ENCODE measurements at regions not wholly inside any gene's neighbourhood (a gene's known extent, or its start where the extent isn't known, plus 50 kb on each side); places are given as distances from the start of the nearest gene placed in this dataset.
"Not testable (repeated sequence)": the region's sequence is repeated elsewhere in the genome, so short reads cannot be mapped to it uniquely, and the experiment has no call there.

DNA sequence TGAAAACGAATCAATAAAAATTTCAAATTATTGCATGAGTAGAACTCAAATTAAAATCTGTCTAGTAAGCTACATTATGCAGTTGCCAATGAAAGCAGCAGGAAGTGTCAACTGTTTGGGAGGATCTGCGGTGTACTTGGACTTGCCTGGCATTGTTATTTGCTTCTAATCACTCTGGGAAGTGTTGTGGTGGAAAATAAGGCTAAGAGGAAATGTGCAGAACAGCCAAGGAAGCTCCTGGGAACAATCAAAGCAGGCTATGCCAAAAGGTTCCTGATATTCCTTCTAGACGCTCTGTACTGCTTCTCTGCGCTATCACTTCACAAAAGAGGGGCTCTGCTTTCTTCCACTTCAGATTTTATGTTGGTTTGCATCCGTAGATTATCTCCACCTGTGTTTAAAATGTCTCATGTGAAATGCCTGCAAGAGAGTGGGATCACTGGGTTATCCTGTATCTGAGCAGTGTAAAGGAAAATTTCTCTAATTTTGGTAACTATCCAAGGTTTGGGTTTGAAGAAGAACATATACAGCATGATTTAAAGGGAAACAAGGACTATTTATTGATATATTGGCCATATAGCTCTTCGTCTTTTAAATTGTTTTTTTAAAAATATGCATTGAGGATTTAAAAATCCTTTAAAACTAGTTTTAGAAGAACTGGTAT is 182.7 kb upstream of the CSNK1A1L start:
- no peaks in the 10 kb centered on the region for H3K27me3 ChIP-seq (ENCODE audit: control insufficient read depth, insufficient read depth, low read length)
- no peak overlapping the region for H3K4me3 ChIP-seq (ENCODE audit: low read depth, low read length)
- TF ChIP-seq, protein P1, sequence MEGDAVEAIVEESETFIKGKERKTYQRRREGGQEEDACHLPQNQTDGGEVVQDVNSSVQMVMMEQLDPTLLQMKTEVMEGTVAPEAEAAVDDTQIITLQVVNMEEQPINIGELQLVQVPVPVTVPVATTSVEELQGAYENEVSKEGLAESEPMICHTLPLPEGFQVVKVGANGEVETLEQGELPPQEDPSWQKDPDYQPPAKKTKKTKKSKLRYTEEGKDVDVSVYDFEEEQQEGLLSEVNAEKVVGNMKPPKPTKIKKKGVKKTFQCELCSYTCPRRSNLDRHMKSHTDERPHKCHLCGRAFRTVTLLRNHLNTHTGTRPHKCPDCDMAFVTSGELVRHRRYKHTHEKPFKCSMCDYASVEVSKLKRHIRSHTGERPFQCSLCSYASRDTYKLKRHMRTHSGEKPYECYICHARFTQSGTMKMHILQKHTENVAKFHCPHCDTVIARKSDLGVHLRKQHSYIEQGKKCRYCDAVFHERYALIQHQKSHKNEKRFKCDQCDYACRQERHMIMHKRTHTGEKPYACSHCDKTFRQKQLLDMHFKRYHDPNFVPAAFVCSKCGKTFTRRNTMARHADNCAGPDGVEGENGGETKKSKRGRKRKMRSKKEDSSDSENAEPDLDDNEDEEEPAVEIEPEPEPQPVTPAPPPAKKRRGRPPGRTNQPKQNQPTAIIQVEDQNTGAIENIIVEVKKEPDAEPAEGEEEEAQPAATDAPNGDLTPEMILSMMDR (IDR thresholded peaks at IDR 0.05; ENCODE audit: insufficient read depth, low read length, severe bottlenecking) = no peak
- FAIRE-seq (peak; percentile 58), DNase-seq (ENCODE audit: low read depth) (no peak)
- no peaks in the 10 kb centered on the region for H3K36me3 ChIP-seq (ENCODE audit: control insufficient read depth, insufficient read depth, low read length)

DNA sequence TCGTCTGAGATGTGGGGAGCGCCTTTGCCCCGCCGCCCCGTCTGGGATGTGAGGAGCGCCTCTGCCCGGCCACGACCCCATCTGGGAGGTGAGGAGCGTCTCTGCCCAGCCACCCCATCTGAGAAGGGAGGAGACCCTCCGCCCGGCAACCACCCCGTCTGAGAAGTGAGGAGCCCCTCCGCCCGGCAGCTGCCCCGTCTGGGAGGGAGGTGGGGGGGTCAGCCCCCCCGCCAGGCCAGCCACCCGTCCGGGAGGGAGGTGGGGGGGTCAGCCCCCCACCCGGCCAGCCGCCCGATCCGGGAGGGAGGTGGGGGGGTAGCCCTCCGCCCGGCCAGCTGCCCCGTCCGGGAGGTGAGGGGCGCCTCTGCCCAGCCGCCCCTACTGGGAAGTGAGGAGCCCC is 174.8 kb upstream of the CSNK1A1L start:
- not testable (repeated sequence) for H3K36me3 ChIP-seq (ENCODE audit: control insufficient read depth, insufficient read depth, low read length); FAIRE-seq; H3K27me3 ChIP-seq (ENCODE audit: control insufficient read depth, insufficient read depth, low read length); DNase-seq (ENCODE audit: low read depth); H3K4me3 ChIP-seq (ENCODE audit: low read depth, low read length)

DNA sequence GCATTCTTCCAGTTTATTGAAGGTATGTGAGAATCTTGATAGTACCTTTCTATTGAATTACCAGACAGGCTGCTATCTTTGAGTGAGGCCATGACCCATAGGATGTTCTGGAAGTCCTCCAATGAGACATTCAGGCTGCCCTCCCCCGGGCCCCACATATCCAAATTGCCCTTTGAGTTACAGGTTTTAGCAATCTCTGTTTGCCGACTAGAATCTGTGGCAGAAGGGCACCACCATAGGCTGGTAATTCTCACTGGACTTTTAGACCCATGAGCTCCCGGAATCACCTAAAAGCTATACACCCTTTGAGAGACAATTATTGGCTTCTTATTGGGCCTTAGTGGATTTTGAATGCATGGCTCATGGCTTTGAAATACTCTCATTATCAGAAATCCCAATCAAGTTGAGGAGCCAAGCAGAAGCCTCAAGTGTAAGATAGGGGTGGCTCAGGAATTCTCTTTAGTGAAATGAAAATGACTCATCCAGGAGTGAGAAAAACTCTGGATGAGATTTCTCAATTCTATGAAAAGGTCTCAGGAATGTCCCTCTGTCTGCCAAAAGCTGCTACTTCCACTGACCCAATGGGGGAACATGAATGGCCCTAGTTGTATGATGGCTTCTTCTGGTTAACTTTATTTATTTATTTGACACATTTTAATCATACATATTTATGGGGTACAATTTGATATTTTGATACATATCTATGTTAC is 172.1 kb upstream of the CSNK1A1L start:
- H3K36me3 ChIP-seq (ENCODE audit: control insufficient read depth, insufficient read depth, low read length) = no peaks in the 10 kb centered on the region
- H3K4me3 ChIP-seq (ENCODE audit: low read depth, low read length) = no peak overlapping the region
- DNase-seq (ENCODE audit: low read depth) = peak; percentile 64
- TF ChIP-seq, protein P1 (IDR thresholded peaks at IDR 0.05; ENCODE audit: insufficient read depth, low read length, severe bottlenecking) = no peak
- no peaks in the 10 kb centered on the region for H3K27me3 ChIP-seq (ENCODE audit: control insufficient read depth, insufficient read depth, low read length)
- FAIRE-seq = no peak

DNA sequence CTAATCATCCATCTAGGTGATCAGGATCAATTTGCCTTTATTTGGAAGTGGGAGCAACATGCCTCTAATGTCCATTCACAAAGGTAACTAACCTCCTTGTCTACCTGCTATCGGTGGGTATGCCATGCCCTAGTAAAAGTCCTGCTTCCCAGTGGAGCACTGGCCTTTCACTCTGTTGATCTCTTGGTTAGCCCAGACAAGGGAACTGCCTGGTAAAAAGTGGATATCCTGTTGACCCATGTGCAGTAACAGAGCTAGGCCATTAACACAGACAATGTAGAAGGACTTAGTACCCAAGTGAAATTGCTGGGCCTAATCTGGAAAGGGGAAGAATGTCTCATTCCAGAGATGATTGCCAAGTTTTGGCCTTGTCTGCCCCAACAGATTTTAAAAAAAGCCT is 171.5 kb upstream of the CSNK1A1L start:
- DNase-seq (ENCODE audit: low read depth) (no peak), FAIRE-seq (no peak)
- no peaks in the 10 kb centered on the region for H3K27me3 ChIP-seq (ENCODE audit: control insufficient read depth, insufficient read depth, low read length)
- H3K36me3 ChIP-seq (ENCODE audit: control insufficient read depth, insufficient read depth, low read length) = no peaks in the 10 kb centered on the region
- TF ChIP-seq, protein P1 (IDR thresholded peaks at IDR 0.05; ENCODE audit: insufficient read depth, low read length, severe bottlenecking) = no peak
- H3K4me3 ChIP-seq (ENCODE audit: low read depth, low read length) = no peak overlapping the region

DNA sequence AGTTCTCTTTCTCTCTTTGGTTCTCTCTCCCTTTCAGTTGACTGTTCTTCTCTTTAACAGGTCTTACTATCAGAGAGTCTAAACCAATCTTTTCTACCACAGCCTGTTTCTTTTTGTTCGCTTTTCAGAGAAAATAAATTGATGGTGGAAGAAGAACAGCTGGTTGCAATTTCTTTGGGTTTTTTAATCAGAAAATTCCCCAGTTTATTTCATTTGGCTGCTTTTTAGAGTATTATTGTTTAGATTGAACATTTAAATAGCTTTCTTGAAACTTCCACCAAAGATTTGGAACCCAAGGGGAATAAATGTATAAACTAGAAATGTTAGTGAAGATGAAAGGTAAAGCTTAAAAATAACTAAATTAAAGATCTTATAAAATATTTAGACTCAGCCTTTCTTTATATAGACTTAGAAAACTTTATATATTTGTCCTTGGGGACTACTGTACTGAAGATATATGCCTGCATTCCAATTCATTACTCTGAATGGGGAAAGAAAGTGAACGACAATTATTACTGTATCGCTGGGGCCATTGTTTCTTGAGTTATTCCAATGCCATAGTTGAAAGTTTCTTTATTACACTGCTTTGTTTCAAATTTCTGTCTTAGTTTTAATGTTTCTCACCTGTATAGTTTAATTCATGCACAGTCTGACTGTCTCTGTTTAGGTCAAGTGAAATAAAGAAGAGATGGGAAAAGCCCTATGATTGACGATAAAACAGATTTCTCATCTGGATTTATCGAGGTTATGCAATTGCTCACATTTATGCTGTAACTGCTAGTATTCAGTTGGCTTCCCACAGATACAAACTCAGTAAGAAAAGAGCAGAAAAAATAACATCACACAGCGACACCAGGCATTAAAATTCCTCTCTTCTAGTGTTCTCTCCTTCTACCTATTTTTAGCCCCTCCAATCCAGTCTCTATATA is 169.4 kb upstream of the CSNK1A1L start:
- TF ChIP-seq, protein P1 (IDR thresholded peaks at IDR 0.05; ENCODE audit: insufficient read depth, low read length, severe bottlenecking) = no peak
- H3K36me3 ChIP-seq (ENCODE audit: control insufficient read depth, insufficient read depth, low read length) = no peaks in the 10 kb centered on the region
- H3K27me3 ChIP-seq (ENCODE audit: control insufficient read depth, insufficient read depth, low read length) = no peaks in the 10 kb centered on the region
- FAIRE-seq (no peak), DNase-seq (ENCODE audit: low read depth) (no peak)
- no peak overlapping the region for H3K4me3 ChIP-seq (ENCODE audit: low read depth, low read length)

DNA sequence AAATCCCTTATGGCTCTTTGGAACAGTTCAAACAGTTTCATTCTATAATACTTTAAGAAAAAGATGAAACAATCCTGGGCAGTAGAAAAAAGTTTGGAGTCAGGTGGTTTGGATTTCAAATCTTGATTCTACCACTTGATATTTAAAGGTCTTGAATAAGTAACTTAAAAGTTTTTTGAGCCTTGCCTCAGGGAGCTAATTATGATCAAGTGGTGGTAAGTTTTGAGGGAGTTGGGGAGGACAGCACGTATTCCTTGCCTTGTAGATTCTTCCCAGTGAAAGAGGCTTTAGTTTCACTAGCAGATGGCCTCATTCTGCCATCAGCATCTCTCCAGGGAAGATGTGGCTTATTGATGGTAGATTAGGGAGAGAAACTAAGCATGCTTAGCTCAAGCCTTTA is 168.4 kb upstream of the CSNK1A1L start:
- TF ChIP-seq, protein P1 (IDR thresholded peaks at IDR 0.05; ENCODE audit: insufficient read depth, low read length, severe bottlenecking) = no peak
- no peaks in the 10 kb centered on the region for H3K36me3 ChIP-seq (ENCODE audit: control insufficient read depth, insufficient read depth, low read length)
- no peaks in the 10 kb centered on the region for H3K27me3 ChIP-seq (ENCODE audit: control insufficient read depth, insufficient read depth, low read length)
- FAIRE-seq (no peak), DNase-seq (ENCODE audit: low read depth) (no peak)
- no peak overlapping the region for H3K4me3 ChIP-seq (ENCODE audit: low read depth, low read length)

Data from bronchial epithelial cell (primary cell).